GM12878 (cell line): ENCODE measurements at regions not wholly inside any gene's neighbourhood (a gene's known extent, or its start where the extent isn't known, plus 50 kb on each side); places are given as distances from the start of the nearest gene placed in this dataset.

Experiments
- ATAC-seq: fragments of 200-7000 bp; cut with Tn5 transposase; 3 replicates; pipeline ENCODE4 v1.9.1; 2020; ENCODE audit warnings: mild to moderate bottlenecking, moderate library complexity
- BruUV-seq: library from RNA; stranded (reverse); fragments of 400-500 nt; replicated peaks from 2 replicates; lab custom pipeline; 2021; lab: Mats Ljungman, UMichigan
- CTCF ChIA-PET: fragments of 300-600 bp; sonication (Branson Sonifier 250); formaldehyde crosslinking; extraction: SDS; loops from one replicate; lab custom pipeline; 2021; ENCODE audit warnings: inconsistent platforms; lab: Yijun Ruan, JAX
- POLR2A ChIA-PET: fragments of 350-600 bp; formaldehyde crosslinking; extraction: SDS; loops from one replicate; lab custom pipeline; 2021; ENCODE audit warnings: inconsistent platforms; lab: Charles Lee
- RAD21 ChIA-PET: fragments of 300-600 bp; sonication (Branson Sonifier 250); formaldehyde crosslinking; loops from one replicate; lab custom pipeline; 2023; ENCODE audit warnings: antibody characterized with exemption; ENCODE audit not compliant: unreplicated experiment; lab: Charles Lee
- SMC1A ChIA-PET: fragments of 300-600 bp; sonication (Branson Sonifier 250); formaldehyde crosslinking; loops from one replicate; lab custom pipeline; 2023; ENCODE audit not compliant: unreplicated experiment, uncharacterized antibody; lab: Charles Lee
- DNase-seq: peaks from one replicate; pipeline ENCODE4 v3.0.0-alpha.2; 2011; ENCODE audit warnings: low read depth, low spot score
- FAIRE-seq: peaks from 3 replicates; lab custom pipeline; 2011; peaks lifted over from hg19 to GRCh38; lab: Jason Lieb, UNC
- H2AFZ ChIP-seq: 2 replicates; pipeline ENCODE4 v1.6.0; 2011; ENCODE audit warnings: low read depth, low read length, control low read depth; ENCODE audit not compliant: control insufficient read depth
- H3K27ac ChIP-seq: 2 replicates; pipeline ENCODE4 v1.5.1; 2011; ENCODE audit warnings: control low read depth; ENCODE audit not compliant: control insufficient read depth, insufficient read depth
- H3K27me3 ChIP-seq, 2 experiments: replicated peaks in 1 of 2; 2 replicates each; pipeline versions ENCODE4 v1.6.0 to v1.6.1; 2011; ENCODE audit warnings: low read length in 1 of 2; ENCODE audit not compliant: control insufficient read depth in 2 of 2, insufficient read depth in 2 of 2
- H3K36me3 ChIP-seq, 2 experiments: 2 replicates each; pipeline ENCODE4 v1.5.1; 2011; ENCODE audit warnings: low read length in 1 of 2; ENCODE audit not compliant: control insufficient read depth in 2 of 2, insufficient read depth in 2 of 2
- H3K4me1 ChIP-seq: 2 replicates; pipeline ENCODE4 v1.6.1; 2011; ENCODE audit warnings: mild to moderate bottlenecking, low read length, moderate library complexity, mixed read lengths; ENCODE audit not compliant: control insufficient read depth, insufficient read depth
- H3K4me2 ChIP-seq: 2 replicates; pipeline ENCODE4 v1.6.0; 2011; ENCODE audit warnings: control low read depth; ENCODE audit not compliant: control insufficient read depth, insufficient read depth
- H3K4me3 ChIP-seq: fragments of 200-600 bp; sonication (generic); 2 replicates; pipeline ENCODE4 v1.5.1; 2016
- H3K79me2 ChIP-seq: 2 replicates; pipeline ENCODE4 v1.6.0; 2011; ENCODE audit warnings: low read length; ENCODE audit not compliant: control insufficient read depth, insufficient read depth
- H3K9ac ChIP-seq: 2 replicates; pipeline ENCODE4 v1.8.0; 2011; ENCODE audit warnings: low read length, control low read depth, mixed read lengths; ENCODE audit not compliant: control insufficient read depth, insufficient read depth
- H3K9me3 ChIP-seq: replicated peaks from 3 replicates; pipeline ENCODE4 v1.5.1; 2011; ENCODE audit warnings: mild to moderate bottlenecking, low read length; ENCODE audit not compliant: control insufficient read depth, insufficient read depth
- H4K20me1 ChIP-seq: 2 replicates; pipeline ENCODE4 v1.6.0; 2011; ENCODE audit not compliant: control insufficient read depth, insufficient read depth
- BCL11A ChIP-seq: IDR thresholded peaks from 2 replicates; pipeline ENCODE4 v1.6.1; 2011; ENCODE audit warnings: low read depth, low read length
- BHLHE40 ChIP-seq, 2 experiments: fragments of 450-650 bp in 1 of 2; IDR thresholded peaks; 2 replicates each; pipeline ENCODE4 v1.6.1; 2011 to 2017; ENCODE audit warnings: low read depth in 2 of 2, borderline replicate concordance in 1 of 2, improper control_type of control experiment in 1 of 2, low read length in 1 of 2, mild to moderate bottlenecking in 1 of 2
- IRF4 ChIP-seq: IDR thresholded peaks from 2 replicates; pipeline ENCODE4 v1.6.1; 2011; ENCODE audit warnings: low read depth, low read length
- SMAD1 ChIP-seq: fragments of 450-650 bp; IDR thresholded peaks from 2 replicates; pipeline ENCODE4 v1.6.1; 2018; ENCODE audit warnings: mild to moderate bottlenecking, low read depth; ENCODE audit not compliant: partially characterized antibody
- SMARCA5 ChIP-seq: fragments of 450-650 bp; IDR thresholded peaks from 2 replicates; pipeline ENCODE4 v1.6.1; 2017; ENCODE audit warnings: mild to moderate bottlenecking
- ZBTB4 ChIP-seq: fragments of 450-650 bp; formaldehyde crosslinking; IDR thresholded peaks from 2 replicates; pipeline ENCODE4 v1.4.0; 2022; ENCODE audit warnings: mild to moderate bottlenecking, moderate library complexity
- WGBS: methylation state at CpG from one replicate; pipeline ENCODE4 v1.1.6; 2016; ENCODE audit warnings: low lambda C conversion rate; ENCODE audit not compliant: insufficient replicate concordance, insufficient coverage; ENCODE audit errors: missing lambda C conversion rate; 5-methylcytosine and 5-hydroxymethylcytosine counted together
- in situ Hi-C: fragments of 300-500 bp; cut with MboI; formaldehyde crosslinking; loops from 9 replicates; pipeline ENCODE4 v1.14.3; 2018; ENCODE audit warnings: mixed read lengths
- intact Hi-C: fragments of 100-400 bp; cut with micrococcal nuclease; formaldehyde crosslinking; loops from one replicate; pipeline ENCODE4 v1.14.2; 2022; ENCODE audit not compliant: unreplicated experiment

- no peak for TF ChIP-seq SMARCA5
- TF ChIP-seq BCL11A, result no peak
- TF ChIP-seq IRF4, result no peak
- no peak for TF ChIP-seq SMAD1
- no peak for TF ChIP-seq BHLHE40 (IDR thresholded peaks at IDR 0.05; ENCODE audit: borderline replicate concordance in 1 of 2, low read depth in 2 of 2, low read length in 1 of 2)
Measured at GRCh38 chr3:27796365-27796875, 74.3 kb upstream of the EOMES start (continued).

- H2AFZ ChIP-seq, result no peak overlapping the region
- ChIA-PET CTCF (no interaction called here), RAD21 (no interaction called here), SMC1A (interaction anchor here (0.6 kb wide), 1 partner anchor 111 kb away, joined by 3 read pairs; no protein-coding TSS in a partner anchor), POLR2A (no interaction called here)
- no peak for TF ChIP-seq ZBTB4
- intact Hi-C loops, result no loop called here
- ATAC-seq (no peak), FAIRE-seq (no peak), DNase-seq (no peak)
- no peaks in the 10 kb centered on the region for H3K27me3 ChIP-seq
- BruUV-seq, result no TSS peak
- in situ Hi-C loops, result no loop called here
- no peaks in the 10 kb centered on the region for H4K20me1 ChIP-seq
- WGBS, result 68% methylated on average over 6 of the region's 6 CpGs
- H3K36me3 ChIP-seq, result no peaks in the 10 kb centered on the region
- H3K79me2 ChIP-seq, result no peaks in the 10 kb centered on the region
- H3K9ac ChIP-seq, result no peak overlapping the region
- no peak overlapping the region for H3K27ac ChIP-seq
- H3K9me3 ChIP-seq, result no peaks in the 10 kb centered on the region
- no peaks in the 10 kb centered on the region for H3K4me1 ChIP-seq
- no peak overlapping the region for H3K4me2 ChIP-seq
- H3K4me3 ChIP-seq, result no peak overlapping the region
Measured at GRCh38 chr3:27797773-27798172, 75.7 kb upstream of the EOMES start.
